ENCODE measurements at regions not wholly inside any gene's neighbourhood (a gene's known extent, or its start where the extent isn't known, plus 50 kb on each side); places are given as distances from the start of the nearest gene placed in this dataset.

DNA sequence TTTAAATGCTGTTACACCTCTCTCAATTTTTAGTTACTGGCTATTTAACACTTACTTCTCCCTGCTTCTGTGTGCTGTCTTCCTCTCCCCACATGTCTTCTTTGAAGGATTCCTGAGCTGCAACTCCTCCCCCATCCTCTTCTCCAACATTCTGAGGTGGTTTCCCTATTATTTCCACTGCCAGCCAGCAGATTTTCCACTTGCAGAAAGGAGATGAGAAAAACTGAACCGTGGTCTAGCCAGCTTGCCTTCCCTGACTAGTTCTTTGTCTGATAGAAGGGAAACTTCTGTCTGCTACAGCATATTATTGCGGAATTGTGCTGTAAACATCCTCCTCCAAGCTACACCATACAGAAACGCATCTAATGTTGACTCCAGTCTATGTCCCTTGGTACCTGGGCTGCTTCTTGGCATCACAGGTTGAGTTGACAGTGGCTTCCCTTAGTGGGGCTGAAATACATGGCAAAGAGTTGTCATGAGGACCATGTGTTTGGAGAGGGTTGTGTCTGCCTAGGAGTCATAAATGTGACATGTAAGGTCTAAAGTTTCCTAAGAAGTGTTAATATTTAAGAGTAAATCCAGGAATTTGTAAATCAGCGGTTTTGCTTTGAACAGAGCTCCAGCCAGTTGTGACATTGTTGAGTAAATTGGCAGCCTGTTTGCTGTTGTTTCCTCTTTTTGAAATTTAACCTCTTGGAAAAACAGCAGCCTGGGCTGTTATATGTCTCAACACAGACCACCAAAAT is 68.3 kb upstream of the RND3 start:
- TF ChIP-seq, protein P1, sequence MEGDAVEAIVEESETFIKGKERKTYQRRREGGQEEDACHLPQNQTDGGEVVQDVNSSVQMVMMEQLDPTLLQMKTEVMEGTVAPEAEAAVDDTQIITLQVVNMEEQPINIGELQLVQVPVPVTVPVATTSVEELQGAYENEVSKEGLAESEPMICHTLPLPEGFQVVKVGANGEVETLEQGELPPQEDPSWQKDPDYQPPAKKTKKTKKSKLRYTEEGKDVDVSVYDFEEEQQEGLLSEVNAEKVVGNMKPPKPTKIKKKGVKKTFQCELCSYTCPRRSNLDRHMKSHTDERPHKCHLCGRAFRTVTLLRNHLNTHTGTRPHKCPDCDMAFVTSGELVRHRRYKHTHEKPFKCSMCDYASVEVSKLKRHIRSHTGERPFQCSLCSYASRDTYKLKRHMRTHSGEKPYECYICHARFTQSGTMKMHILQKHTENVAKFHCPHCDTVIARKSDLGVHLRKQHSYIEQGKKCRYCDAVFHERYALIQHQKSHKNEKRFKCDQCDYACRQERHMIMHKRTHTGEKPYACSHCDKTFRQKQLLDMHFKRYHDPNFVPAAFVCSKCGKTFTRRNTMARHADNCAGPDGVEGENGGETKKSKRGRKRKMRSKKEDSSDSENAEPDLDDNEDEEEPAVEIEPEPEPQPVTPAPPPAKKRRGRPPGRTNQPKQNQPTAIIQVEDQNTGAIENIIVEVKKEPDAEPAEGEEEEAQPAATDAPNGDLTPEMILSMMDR (conservative IDR thresholded peaks at IDR 0.05; ENCODE audit: low read depth, low read length): no peak
- no peak for TF ChIP-seq EZH2 (IDR thresholded peaks at IDR 0.05; ENCODE audit: low read length, unreplicated experiment)

Data from PC-3 (cell line).